GM21528 (cell line): ENCODE measurements at regions not wholly inside any gene's neighbourhood (a gene's known extent, or its start where the extent isn't known, plus 50 kb on each side); places are given as distances from the start of the nearest gene placed in this dataset.
"Not testable (repeated sequence)": the region's sequence is repeated elsewhere in the genome, so short reads cannot be mapped to it uniquely, and the experiment has no call there.

ENCODE experiments used
- ATAC-seq: cut with Tn5 transposase; IDR thresholded peaks from one replicate; pipeline ENCODE4 v1.9.1; 2021; ENCODE audit warnings: mild to moderate bottlenecking, moderate library complexity; ENCODE audit not compliant: unreplicated experiment, low FRiP score

- ATAC-seq: no peak
Measured at GRCh38 chr4:141448490-141448889, 187.9 kb upstream of the IL15 start.

GRCh38 chr4:141449927-141450326, 186.5 kb upstream of the IL15 start:
- ATAC-seq: no peak

- ATAC-seq: no peak
Measured at GRCh38 chr4:141455651-141456050, 180.7 kb upstream of the IL15 start.

GRCh38 chr4:141457653-141458052, 178.7 kb upstream of the IL15 start:
- no peak for ATAC-seq

- ATAC-seq: no peak
Measured at GRCh38 chr4:141458501-141458900, 177.9 kb upstream of the IL15 start.

- no peak for ATAC-seq
Measured at GRCh38 chr4:141459020-141459419, 177.4 kb upstream of the IL15 start.

GRCh38 chr4:141462361-141462760, 174.0 kb upstream of the IL15 start:
- ATAC-seq: no peak

GRCh38 chr4:141463678-141464077, 172.7 kb upstream of the IL15 start:
- no peak for ATAC-seq

GRCh38 chr4:141464366-141464765, 172.0 kb upstream of the IL15 start:
- no peak for ATAC-seq

GRCh38 chr4:141465171-141465570, 171.2 kb upstream of the IL15 start:
- no peak for ATAC-seq

GRCh38 chr4:141467225-141467624, 169.2 kb upstream of the IL15 start:
- ATAC-seq: no peak

- no peak for ATAC-seq
Measured at GRCh38 chr4:141469392-141469791, 167.0 kb upstream of the IL15 start.

GRCh38 chr4:141473026-141473540, 163.3 kb upstream of the IL15 start:
- ATAC-seq: no peak

- no peak for ATAC-seq
Measured at GRCh38 chr4:141473952-141474351, 162.4 kb upstream of the IL15 start.

- ATAC-seq: no peak
Measured at GRCh38 chr4:141480950-141481349, 155.4 kb upstream of the IL15 start.

GRCh38 chr4:141484298-141484697, 152.1 kb upstream of the IL15 start:
- ATAC-seq: not testable (repeated sequence)

GRCh38 chr4:141486375-141486997, 149.9 kb upstream of the IL15 start:
- ATAC-seq: no peak

GRCh38 chr4:141497627-141498026, 138.8 kb upstream of the IL15 start:
- ATAC-seq: peak; percentile 82

- ATAC-seq: no peak
Measured at GRCh38 chr4:141499261-141499853, 137.0 kb upstream of the IL15 start.

GRCh38 chr4:141501395-141501794, 135.0 kb upstream of the IL15 start:
- no peak for ATAC-seq

GRCh38 chr4:141501931-141502330, 134.5 kb upstream of the IL15 start:
- ATAC-seq: no peak

GRCh38 chr4:141502755-141503154, 133.6 kb upstream of the IL15 start:
- ATAC-seq: no peak
